ENCODE measurements at regions not wholly inside any gene's neighbourhood (a gene's known extent, or its start where the extent isn't known, plus 50 kb on each side); places are given as distances from the start of the nearest gene placed in this dataset.

DNA sequence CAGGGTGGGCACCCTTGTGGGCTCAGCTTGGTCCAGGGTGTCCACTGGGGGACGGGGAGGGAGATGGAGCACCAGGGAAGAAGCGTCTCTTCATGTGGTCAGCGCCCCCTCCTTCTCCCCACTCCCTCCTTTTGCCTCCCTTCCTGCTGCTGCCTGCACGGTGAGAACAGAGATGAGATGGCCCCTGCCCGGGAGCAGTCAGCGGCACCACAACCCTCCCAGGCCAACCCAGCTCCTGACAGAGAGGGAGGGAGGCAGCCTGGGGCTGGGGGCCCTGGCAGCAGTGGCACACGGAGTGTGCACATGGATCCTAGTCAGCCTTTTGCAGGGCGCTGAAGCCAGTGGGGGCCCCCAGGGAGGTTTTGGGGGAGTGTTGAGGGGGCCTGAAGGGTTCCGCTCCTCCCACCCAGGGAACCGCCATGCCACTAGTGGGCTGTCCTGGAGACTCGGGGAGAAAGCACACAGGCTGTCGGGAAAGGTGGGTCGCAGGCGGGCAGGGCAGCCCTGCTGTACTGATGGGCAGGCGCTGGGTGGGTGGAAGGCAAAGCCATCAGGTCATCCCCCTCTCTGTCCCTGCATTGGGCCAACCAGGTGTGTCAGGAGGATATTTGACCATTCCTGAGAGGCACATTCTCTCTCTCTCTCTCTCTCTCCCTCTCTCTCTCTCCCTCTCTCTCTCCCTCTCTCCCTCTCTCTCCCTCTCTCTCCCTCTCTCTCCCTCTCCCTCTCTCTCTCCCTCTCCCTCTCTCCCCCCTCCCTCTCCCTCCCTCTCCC lies 94.3 kb upstream of the BHLHE23 start:
- no CpG with 5 or more reads among the region's 15 CpGs for WGBS, 2 donors (ENCODE audit: extremely low coverage in 2 of 2, insufficient read length in 2 of 2, insufficient replicate concordance in 1 of 2)

DNA sequence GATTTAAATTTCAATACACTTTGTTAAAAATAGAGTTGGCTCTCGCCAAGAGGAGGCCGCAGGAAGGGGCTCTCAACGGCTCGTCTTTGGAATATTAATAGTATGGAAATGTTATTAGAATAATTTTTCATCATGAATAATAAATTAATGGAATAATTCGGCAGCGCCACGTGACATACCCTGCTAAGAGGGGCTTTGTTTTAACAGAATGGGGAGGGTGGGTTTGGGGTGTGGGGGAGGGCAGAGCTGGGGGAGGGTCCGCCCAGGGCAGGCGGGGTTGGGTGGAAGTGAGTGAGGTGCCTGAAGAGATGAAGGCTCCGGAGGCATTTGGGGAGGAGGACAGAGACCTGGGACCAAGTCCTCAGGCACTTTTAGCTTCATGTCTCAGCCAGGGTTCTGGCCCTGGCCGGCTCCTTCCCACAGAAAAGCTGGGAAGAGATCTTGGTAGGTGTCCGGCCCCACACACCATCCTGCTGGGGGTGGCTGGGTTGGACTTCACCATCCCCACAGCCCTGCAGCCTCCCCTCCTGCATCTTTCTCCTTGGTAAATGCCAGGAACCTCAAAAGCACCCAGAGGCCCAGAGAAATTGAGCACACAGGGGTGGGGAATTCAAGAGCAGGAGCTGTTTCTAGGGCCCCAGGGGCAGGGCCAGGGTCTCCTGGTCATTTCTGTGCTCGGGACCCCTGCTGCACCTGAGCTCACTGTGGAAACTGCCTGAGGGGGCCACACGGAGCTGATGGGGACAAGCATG lies 93.6 kb upstream of the BHLHE23 start:
- no CpG with 5 or more reads among the region's 14 CpGs for WGBS, 2 donors (ENCODE audit: extremely low coverage in 2 of 2, insufficient read length in 2 of 2, insufficient replicate concordance in 1 of 2)
- Histone ChIP-seq H3K36me3 (replicated peaks in 1 of 2; ENCODE audit: control insufficient read depth in 2 of 2, insufficient read depth in 2 of 2, low read length in 2 of 2) (no peaks in the 10 kb centered on the region), H3K27me3 (ENCODE audit: control insufficient read depth in 3 of 3, insufficient read depth in 3 of 3, low read depth in 1 of 3, low read length in 3 of 3) (peaks cover 14 to 67% (median 37%) of the 10 kb centered on the region in 3 experiments), H2AK5ac (ENCODE audit: low read depth, low read length) (peak overlapping the region; percentile 32), H3K4me3 (ENCODE audit: low read length in 2 of 2) (no peak overlapping the region), H3K18ac (ENCODE audit: low read length) (peak overlapping the region; percentile 31), H2BK15ac (ENCODE audit: low read length) (no peak overlapping the region), H2BK120ac (ENCODE audit: low read depth, low read length) (no peak overlapping the region), H3K79me1 (ENCODE audit: low read depth, low read length) (no peaks in the 10 kb centered on the region), H2BK5ac (ENCODE audit: low read length) (no peak overlapping the region), H3K27ac (replicated peaks; ENCODE audit: low read length) (no peak overlapping the region), H3K4me2 (ENCODE audit: insufficient read depth, low read length, poor library complexity, severe bottlenecking) (no peak overlapping the region), H3K14ac (ENCODE audit: low read length) (no peak overlapping the region), H3K4ac (ENCODE audit: low read length) (no peak overlapping the region), H3K4me1 (ENCODE audit: control insufficient read depth in 2 of 2, insufficient read depth in 1 of 2, low read depth in 1 of 2, low read length in 2 of 2) (peaks cover 4 to 9% of the 10 kb centered on the region in 2 donors), H2BK12ac (ENCODE audit: low read length) (no peak overlapping the region), H4K8ac (ENCODE audit: low read depth, low read length) (no peak overlapping the region), H4K91ac (ENCODE audit: low read depth, low read length, poor library complexity) (no peak overlapping the region), H3K9me3 (replicated peaks in 1 of 2; ENCODE audit: control insufficient read depth in 2 of 2, insufficient read depth in 1 of 2, low read depth in 1 of 2, low read length in 2 of 2) (peaks cover 0 to 2% of the 10 kb centered on the region in 2 donors), H3K9ac (ENCODE audit: low read depth, low read length, poor library complexity) (no peak overlapping the region), H3K23ac (ENCODE audit: low read depth, low read length, poor library complexity) (no peak overlapping the region), H2AFZ (ENCODE audit: low read length) (no peak overlapping the region)
- DNase-seq (ENCODE audit: low spot score) = no peak

More for the DNA sequence above, 94.3 kb upstream of the BHLHE23 start:
- Histone ChIP-seq H3K27me3 (ENCODE audit: control insufficient read depth in 3 of 3, insufficient read depth in 3 of 3, low read depth in 1 of 3, low read length in 3 of 3) (peaks cover 14 to 59% (median 37%) of the 10 kb centered on the region in 3 experiments), H3K4ac (ENCODE audit: low read length) (no peak overlapping the region), H2BK120ac (ENCODE audit: low read depth, low read length) (no peak overlapping the region), H3K23ac (ENCODE audit: low read depth, low read length, poor library complexity) (no peak overlapping the region), H3K9ac (ENCODE audit: low read depth, low read length, poor library complexity) (no peak overlapping the region), H3K27ac (replicated peaks; ENCODE audit: low read length) (no peak overlapping the region), H3K79me1 (ENCODE audit: low read depth, low read length) (no peaks in the 10 kb centered on the region), H3K4me2 (ENCODE audit: insufficient read depth, low read length, poor library complexity, severe bottlenecking) (no peak overlapping the region), H4K91ac (ENCODE audit: low read depth, low read length, poor library complexity) (no peak overlapping the region), H2BK12ac (ENCODE audit: low read length) (no peak overlapping the region), H3K4me3 (ENCODE audit: low read length in 2 of 2) (no peak overlapping the region), H3K4me1 (ENCODE audit: control insufficient read depth in 2 of 2, insufficient read depth in 1 of 2, low read depth in 1 of 2, low read length in 2 of 2) (peaks cover 4 to 9% of the 10 kb centered on the region in 2 donors), H3K18ac (ENCODE audit: low read length) (peak overlapping the region; percentile 31), H2AFZ (ENCODE audit: low read length) (no peak overlapping the region), H2BK15ac (ENCODE audit: low read length) (no peak overlapping the region), H3K36me3 (replicated peaks in 1 of 2; ENCODE audit: control insufficient read depth in 2 of 2, insufficient read depth in 2 of 2, low read length in 2 of 2) (no peaks in the 10 kb centered on the region), H4K8ac (ENCODE audit: low read depth, low read length) (no peak overlapping the region), H3K9me3 (replicated peaks in 1 of 2; ENCODE audit: control insufficient read depth in 2 of 2, insufficient read depth in 1 of 2, low read depth in 1 of 2, low read length in 2 of 2) (peaks cover 0 to 2% of the 10 kb centered on the region in 2 donors), H3K14ac (ENCODE audit: low read length) (no peak overlapping the region), H2BK5ac (ENCODE audit: low read length) (no peak overlapping the region), H2AK5ac (ENCODE audit: low read depth, low read length) (peak overlapping the region; percentile 32)
- DNase-seq (ENCODE audit: low spot score) = no peak

DNA sequence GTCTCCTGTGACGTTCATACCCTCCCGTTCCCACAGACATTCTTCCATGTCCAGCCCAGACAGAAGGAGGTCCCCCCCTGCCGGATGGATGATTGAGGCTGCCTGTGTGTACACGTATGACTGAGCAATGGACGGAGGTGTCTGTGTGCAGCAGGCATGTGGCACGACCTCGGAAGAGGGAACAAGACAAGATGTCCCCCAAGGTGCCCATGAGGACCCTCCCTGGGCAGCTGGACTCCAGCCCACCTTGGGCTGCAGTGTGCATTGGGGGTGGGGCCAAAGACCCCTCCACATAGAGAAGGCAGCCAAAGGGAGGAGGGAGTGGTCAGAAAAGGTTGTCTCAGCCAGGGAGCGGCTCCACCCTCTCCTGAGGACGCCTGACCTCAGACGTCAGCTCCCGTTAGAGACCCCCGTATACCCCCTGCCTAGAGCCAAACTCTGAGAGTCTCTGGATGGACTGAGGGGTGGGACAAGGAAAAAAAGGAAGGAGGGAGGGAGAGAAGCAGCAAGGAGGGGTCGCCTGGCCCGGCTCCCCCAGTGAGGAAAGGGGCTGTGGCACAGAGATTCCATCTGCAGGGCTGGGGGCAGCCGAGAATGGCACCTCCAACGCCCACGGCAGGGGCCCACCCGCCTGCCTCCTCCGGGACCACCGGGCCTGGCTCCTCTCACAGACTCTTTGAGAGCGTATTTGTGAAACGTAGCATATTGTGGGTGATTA lies 92.9 kb upstream of the BHLHE23 start:
- no peak overlapping the region for H2BK15ac ChIP-seq (ENCODE audit: low read length)
- H3K4ac ChIP-seq (ENCODE audit: low read length) = no peak overlapping the region
- peaks cover 4 to 9% of the 10 kb centered on the region in 2 donors for H3K4me1 ChIP-seq (ENCODE audit: control insufficient read depth in 2 of 2, insufficient read depth in 1 of 2, low read depth in 1 of 2, low read length in 2 of 2)
- H3K27ac ChIP-seq (replicated peaks; ENCODE audit: low read length) = no peak overlapping the region
- H3K14ac ChIP-seq (ENCODE audit: low read length) = peak overlapping the region; percentile 5
- no peak overlapping the region for H2BK5ac ChIP-seq (ENCODE audit: low read length)
- no peak for DNase-seq (ENCODE audit: low spot score)
- H3K79me1 ChIP-seq (ENCODE audit: low read depth, low read length) = no peaks in the 10 kb centered on the region
- WGBS, 2 donors (ENCODE audit: extremely low coverage in 2 of 2, insufficient read length in 2 of 2, insufficient replicate concordance in 1 of 2) = no CpG with 5 or more reads among the region's 22 CpGs
- no peak overlapping the region for H2BK12ac ChIP-seq (ENCODE audit: low read length)
- peak overlapping the region; percentile 70 for H3K18ac ChIP-seq (ENCODE audit: low read length)
- no peak overlapping the region for H4K8ac ChIP-seq (ENCODE audit: low read depth, low read length)
- H3K9ac ChIP-seq (ENCODE audit: low read depth, low read length, poor library complexity) = no peak overlapping the region
- no peak overlapping the region for H3K4me3 ChIP-seq (ENCODE audit: low read length in 2 of 2)
- H2BK120ac ChIP-seq (ENCODE audit: low read depth, low read length) = no peak overlapping the region
- no peak overlapping the region for H2AK5ac ChIP-seq (ENCODE audit: low read depth, low read length)
- H3K27me3 ChIP-seq (ENCODE audit: control insufficient read depth in 3 of 3, insufficient read depth in 3 of 3, low read depth in 1 of 3, low read length in 3 of 3) = peaks cover 14 to 74% (median 37%) of the 10 kb centered on the region in 3 experiments
- H4K91ac ChIP-seq (ENCODE audit: low read depth, low read length, poor library complexity) = no peak overlapping the region
- no peaks in the 10 kb centered on the region for H3K36me3 ChIP-seq (replicated peaks in 1 of 2; ENCODE audit: control insufficient read depth in 2 of 2, insufficient read depth in 2 of 2, low read length in 2 of 2)
- H3K9me3 ChIP-seq (replicated peaks in 1 of 2; ENCODE audit: control insufficient read depth in 2 of 2, insufficient read depth in 1 of 2, low read depth in 1 of 2, low read length in 2 of 2) = peaks cover 0 to 2% of the 10 kb centered on the region in 2 donors
- H3K4me2 ChIP-seq (ENCODE audit: insufficient read depth, low read length, poor library complexity, severe bottlenecking) = no peak overlapping the region
- no peak overlapping the region for H2AFZ ChIP-seq (ENCODE audit: low read length)
- H3K23ac ChIP-seq (ENCODE audit: low read depth, low read length, poor library complexity) = no peak overlapping the region

All from neuronal stem cell (in vitro differentiated cells).